GM20000 (cell line): ENCODE measurements at regions not wholly inside any gene's neighbourhood (a gene's known extent, or its start where the extent isn't known, plus 50 kb on each side); places are given as distances from the start of the nearest gene placed in this dataset.

Experiments used
- DNase-seq: peaks from one replicate; pipeline ENCODE4 v3.0.0; 2012; ENCODE audit warnings: low spot score
- TF ChIP-seq, protein P1 (sequence below): IDR thresholded peaks from 2 replicates; pipeline ENCODE4 v1.5.1; 2012; ENCODE audit warnings: mild to moderate bottlenecking, control low read depth; ENCODE audit errors: extremely low read depth, missing control alignments

DNA sequence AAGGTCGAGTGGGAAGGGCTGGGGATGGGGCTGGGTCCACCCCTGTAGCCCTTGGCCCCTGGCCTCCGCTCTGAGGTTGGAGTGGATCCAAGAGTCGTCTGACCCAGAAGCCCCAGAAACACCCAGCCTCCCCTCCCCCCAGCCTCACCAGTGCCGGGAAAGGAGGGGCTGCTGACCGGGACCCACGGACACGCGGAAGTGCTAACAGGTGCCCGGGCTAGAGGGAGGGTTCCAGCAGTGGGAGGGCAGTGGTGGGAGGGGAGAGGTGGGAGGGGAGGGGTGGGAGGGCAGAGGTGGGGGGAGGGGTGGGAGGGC lies 131.8 kb upstream of the NKX1-1 start:
- no peak for DNase-seq
- TF ChIP-seq, protein P1, sequence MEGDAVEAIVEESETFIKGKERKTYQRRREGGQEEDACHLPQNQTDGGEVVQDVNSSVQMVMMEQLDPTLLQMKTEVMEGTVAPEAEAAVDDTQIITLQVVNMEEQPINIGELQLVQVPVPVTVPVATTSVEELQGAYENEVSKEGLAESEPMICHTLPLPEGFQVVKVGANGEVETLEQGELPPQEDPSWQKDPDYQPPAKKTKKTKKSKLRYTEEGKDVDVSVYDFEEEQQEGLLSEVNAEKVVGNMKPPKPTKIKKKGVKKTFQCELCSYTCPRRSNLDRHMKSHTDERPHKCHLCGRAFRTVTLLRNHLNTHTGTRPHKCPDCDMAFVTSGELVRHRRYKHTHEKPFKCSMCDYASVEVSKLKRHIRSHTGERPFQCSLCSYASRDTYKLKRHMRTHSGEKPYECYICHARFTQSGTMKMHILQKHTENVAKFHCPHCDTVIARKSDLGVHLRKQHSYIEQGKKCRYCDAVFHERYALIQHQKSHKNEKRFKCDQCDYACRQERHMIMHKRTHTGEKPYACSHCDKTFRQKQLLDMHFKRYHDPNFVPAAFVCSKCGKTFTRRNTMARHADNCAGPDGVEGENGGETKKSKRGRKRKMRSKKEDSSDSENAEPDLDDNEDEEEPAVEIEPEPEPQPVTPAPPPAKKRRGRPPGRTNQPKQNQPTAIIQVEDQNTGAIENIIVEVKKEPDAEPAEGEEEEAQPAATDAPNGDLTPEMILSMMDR = no peak

DNA sequence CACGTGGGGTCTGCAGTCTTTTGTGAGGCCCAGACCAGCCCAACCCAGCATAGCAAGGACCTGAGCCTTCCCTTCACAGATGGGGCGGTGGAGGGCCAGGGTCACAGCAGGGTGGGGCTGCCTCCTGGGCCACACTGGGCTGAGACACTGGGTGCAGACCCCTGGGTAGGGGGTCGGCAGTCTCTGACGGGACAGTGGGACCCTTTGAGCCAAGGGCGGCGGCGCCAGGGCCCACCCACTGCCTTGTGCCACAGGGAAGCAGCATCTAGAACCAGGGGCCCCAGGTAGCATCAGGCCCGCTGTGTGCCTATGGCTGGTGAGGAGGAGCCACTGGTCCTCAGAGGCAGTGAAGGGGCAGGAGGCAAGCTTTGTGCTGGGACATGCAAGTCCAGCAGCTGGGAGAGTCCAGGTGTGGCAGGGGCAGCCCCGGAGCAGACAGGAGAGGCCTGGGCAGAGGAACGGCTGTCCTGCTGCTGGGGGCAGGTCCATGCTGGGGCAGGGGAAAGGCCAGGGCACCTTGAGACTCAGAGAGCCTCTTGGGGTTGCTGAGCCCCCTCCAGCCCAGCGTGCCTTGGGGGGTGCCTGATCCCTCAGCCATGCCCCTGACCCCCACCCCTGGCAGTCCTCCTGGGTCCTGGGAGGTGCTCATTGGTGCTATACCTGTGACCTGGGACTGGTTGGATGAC lies 131.3 kb upstream of the NKX1-1 start:
- TF ChIP-seq, protein P1 = no peak
- DNase-seq = no peak

DNA sequence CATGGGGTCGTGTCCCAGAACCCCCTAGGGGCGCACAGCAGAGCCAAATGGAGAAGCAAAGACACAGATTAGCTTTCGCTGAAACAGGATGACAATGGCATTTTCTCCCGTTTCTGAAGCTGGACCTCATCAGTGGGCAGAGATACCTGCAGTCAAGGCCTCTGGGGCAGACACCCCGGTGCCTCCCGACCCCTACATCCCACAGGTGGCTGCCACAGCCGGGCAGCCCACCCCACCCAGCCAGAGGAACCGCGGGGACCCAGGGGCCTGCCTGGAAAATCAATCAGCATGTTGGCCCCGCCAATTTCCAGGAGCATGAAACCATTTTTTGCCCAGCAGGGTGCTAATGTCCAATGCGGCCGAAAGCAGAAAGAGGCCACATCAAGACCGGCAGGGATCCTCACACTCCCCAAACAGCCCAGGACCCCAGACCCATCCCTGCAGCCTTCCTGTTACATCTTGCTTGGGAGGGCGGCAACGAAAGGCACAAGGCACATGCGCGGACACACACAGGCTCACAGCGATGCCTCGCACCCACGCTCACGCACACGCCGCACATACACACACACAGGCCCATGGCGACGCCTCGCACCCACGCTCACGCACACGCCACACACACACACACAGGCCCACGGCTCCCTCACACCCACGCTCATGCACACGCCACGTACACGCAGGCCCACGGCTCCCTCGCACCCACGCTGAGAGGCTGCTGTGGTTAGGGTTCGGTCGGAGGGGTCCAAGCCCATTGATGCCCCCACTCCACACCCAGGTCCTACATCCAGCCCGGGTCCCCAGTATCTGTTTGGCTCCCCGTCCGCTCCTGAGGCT lies 130.6 kb upstream of the NKX1-1 start:
- no peak for DNase-seq
- TF ChIP-seq, protein P1 = no peak

DNA sequence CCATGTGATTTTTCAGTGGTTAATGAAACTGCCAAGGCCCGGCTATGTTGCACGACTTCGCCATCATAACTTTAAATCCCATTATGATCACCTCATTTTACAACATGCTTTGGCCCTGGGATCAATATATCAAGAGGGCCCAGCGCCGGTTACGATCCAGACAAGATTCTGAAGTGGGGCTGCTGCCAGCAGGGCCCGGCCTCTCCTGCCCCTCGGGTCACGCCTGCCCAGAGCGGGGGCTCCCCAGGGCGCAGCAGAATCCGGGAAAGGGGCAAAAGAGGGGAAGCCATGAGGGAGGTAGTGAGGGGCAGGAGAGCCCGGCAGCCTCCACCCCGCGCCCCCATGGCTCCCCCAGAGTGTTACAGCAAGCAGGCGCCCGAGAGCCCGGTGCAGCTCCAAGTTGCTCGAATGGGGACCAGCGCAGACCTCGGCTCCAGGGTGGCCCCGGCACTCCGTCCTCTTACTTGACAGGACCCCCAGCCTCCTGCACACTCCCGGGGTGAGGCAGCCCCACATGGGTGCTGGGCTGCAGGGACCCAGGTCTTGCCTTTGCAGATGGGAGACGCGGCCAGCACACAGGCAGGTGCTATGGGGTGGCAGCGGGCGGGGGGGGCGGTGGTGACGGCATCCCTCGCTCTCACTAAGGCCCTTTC lies 129.8 kb upstream of the NKX1-1 start:
- no peak for DNase-seq

DNA sequence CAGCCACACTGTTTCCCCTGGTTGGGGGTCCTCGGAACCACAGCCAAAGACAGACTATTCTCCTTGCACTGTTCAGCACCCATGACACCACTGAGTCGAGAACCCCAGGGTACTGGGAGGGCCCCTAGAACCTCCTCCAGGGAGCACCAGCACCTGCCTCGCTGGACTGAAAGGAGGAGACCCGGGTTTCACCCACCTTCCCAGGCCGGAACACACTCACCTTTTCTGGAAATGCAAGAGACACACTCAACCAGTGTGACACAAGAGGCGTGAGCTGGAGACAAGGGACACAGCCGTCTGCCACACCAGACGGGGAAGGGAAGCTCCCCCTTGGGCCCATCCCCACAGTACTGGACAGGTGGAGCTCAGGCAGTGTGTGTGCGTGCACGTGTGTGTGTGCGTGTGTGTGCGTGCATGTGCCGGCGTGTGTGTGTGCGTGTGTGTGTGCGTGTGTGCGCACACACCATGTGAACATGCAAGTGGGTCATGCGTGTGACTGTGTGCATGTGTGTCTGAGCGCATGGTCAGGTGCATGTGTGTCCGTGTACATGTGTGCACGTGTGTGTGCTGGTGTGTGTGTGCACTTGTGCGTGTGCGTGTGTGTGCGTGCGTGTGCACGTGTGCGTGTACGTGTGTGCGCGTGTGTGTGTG lies 128.8 kb upstream of the NKX1-1 start:
- TF ChIP-seq, protein P1 = no peak
- DNase-seq = no peak

More for the DNA sequence above, 129.8 kb upstream of the NKX1-1 start:
- TF ChIP-seq, protein P1 = no peak

DNA sequence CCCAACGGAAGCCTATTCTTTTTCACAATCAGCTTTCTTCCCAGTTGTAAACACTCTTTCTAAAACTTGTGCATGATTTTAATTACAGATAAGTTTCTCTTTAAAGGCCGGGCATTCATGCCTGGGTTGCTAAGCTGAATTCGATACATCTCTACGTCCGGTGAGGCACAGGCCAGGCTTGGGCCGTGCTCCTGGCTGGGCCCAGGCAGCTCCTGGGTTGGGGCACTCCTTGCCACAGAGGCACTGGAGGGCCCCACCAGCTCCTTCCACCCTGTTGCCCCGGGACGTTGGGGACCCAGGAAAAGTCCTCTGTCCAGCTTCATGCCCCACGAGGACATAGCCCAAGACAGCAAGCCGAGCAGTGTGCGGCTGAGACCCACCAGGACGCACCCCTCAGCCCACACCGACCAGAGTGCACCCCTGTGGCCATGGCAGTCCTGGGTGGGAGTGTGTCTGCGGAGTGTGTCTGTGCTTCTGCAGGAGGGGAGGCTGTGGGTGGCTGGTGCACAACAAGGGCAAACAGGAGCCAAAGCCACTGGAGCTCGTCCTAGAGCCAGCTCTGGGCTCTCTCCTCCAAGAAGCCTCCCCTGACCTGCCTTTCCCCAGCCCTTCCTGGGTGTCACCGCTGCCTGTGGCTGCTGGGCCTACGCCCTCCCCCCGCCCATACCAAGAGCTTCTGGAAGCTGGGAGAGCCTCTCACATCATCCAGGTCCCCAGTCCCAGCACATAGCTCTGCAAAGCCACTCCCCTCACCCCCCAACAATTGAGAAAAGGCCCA lies 128.0 kb upstream of the NKX1-1 start:
- TF ChIP-seq, protein P1 = no peak
- DNase-seq = no peak
